Muscle of leg (tissue), 3 donors: ENCODE measurements at regions not wholly inside any gene's neighbourhood (a gene's known extent, or its start where the extent isn't known, plus 50 kb on each side); places are given as distances from the start of the nearest gene placed in this dataset.

Experiments
- DNase-seq: peaks from one replicate; pipeline ENCODE4 v3.0.0; 2013
- H3K27ac ChIP-seq: one replicate; pipeline ENCODE4 v1.5.1; 2013; ENCODE audit warnings: mild to moderate bottlenecking, low read length, control low read depth
- H3K27me3 ChIP-seq: one replicate; pipeline ENCODE4 v1.6.1; 2013; ENCODE audit warnings: low read length; ENCODE audit not compliant: control insufficient read depth, insufficient read depth
- H3K36me3 ChIP-seq: one replicate; pipeline ENCODE4 v1.6.1; 2013; ENCODE audit warnings: low read length; ENCODE audit not compliant: control insufficient read depth, insufficient read depth
- H3K4me1 ChIP-seq: one replicate; pipeline ENCODE4 v1.6.1; 2013; ENCODE audit warnings: low read length; ENCODE audit not compliant: control insufficient read depth, insufficient read depth
- H3K4me3 ChIP-seq: one replicate; pipeline ENCODE4 v1.5.1; 2013; ENCODE audit warnings: low read length, control low read depth
- H3K9me3 ChIP-seq: replicated peaks from 2 replicates; pipeline ENCODE4 v1.6.1; 2013; ENCODE audit warnings: low read depth, low read length; ENCODE audit not compliant: control insufficient read depth
- WGBS: methylation state at CpG from one replicate; pipeline ENCODE4 v1.1.5; 2013; ENCODE audit warnings: missing lambda C conversion rate; ENCODE audit not compliant: insufficient coverage; 5-methylcytosine and 5-hydroxymethylcytosine counted together

DNA sequence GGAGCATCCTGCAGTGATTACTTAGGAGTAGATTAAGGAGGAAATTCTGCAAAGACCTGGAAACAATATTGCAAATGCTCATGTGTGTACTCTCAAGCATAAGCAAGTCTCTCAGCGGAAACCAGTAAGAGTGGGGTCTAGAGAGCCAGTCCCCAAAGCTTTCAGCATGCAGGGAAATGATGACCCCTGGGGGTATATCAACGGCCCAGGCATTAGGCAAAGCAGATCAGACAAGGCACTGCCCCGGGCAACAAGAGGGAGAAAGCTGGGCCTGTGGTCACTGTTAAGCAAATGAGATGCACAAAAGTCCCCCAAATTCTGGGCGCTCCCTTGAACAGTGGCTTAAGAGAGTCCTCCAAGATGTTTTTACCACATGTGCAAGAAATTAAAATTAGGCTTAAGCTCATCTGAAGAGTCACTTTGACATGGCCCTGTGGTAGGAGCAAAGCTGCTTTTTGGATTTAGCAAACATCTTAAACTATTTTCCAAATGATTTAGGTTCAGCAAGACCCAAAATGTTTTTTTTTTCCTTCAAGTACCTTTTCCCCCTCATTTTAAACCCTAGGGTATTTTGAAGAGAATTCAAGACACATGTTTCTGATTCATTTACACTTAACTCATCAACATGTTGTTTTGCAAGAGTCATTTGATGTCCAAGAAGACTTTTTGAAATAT, 457.1 kb upstream of the TBX3 start:
- DNase-seq = peak; percentile 76
- 27% methylated on average over 4 of the region's 4 CpGs for WGBS
- no peaks in the 10 kb centered on the region for H3K27me3 ChIP-seq
- peaks cover 2% of the 10 kb centered on the region for H3K4me1 ChIP-seq
- no peaks in the 10 kb centered on the region for H3K36me3 ChIP-seq
- no peak overlapping the region for H3K27ac ChIP-seq
- no peak overlapping the region for H3K4me3 ChIP-seq
- no peaks in the 10 kb centered on the region for H3K9me3 ChIP-seq

DNA sequence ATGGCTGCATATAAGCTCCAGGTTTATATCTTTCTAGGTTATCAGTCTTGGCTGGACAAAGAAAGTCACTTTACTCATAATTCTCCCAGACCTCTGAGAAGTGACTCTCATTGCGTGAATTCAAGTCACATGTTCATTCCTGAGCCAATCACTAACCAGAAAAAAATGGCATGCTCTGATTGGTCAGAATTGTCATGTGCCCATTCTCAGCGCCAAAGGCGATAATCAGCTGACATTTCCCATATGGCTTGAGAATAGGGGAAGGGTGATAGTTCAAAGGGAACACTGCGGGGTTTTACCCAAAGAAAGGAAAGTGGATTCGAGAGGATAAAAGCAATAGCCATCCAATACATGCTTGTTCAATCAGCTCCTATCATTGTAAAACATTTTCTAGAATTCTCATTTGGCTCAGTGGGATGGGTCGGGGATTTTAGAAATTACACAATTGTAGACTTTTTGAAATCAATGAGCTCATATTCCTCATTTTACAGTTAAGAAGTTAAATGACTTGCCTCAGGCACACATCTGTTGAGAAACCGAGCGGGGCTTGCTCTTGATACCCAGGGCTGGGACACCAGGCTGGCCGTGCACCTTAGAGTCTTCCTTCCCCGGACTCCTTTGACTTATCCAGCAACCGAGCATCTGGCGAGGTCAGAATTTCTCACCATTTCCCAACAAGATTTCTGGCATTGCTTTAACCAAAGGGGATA, 454.0 kb upstream of the TBX3 start:
- Histone ChIP-seq H3K27ac (no peak overlapping the region), H3K36me3 (no peaks in the 10 kb centered on the region), H3K4me1 (peaks cover 2% of the 10 kb centered on the region), H3K9me3 (no peaks in the 10 kb centered on the region), H3K27me3 (no peaks in the 10 kb centered on the region), H3K4me3 (no peak overlapping the region)
- DNase-seq = no peak
- WGBS = 73% methylated on average over 3 of the region's 12 CpGs

DNA sequence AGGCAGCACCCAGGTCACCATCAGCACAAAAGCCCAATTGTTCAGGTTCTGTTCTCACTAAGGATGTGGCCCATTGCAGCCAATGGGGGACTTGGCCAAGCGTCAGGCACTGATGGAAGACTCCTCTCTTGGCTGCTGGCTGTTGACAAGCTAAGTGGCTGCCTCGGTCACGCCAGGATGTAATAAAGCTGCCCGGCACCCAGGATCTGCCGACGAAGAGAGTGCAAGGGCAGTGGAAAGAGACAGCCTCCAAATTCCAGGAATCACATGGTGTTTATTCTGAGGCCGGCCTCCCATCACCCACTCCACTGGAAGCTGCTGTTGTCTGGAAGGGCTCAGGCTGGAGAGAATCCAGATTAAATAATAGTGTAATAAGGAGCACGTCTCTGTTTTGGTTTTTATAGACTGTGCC, 451.8 kb upstream of the TBX3 start:
- H3K27ac ChIP-seq = no peak overlapping the region
- WGBS = 46% methylated on average over 4 of the region's 8 CpGs
- DNase-seq = peak; percentile 25
- no peaks in the 10 kb centered on the region for H3K9me3 ChIP-seq
- no peak overlapping the region for H3K4me3 ChIP-seq
- H3K36me3 ChIP-seq = no peaks in the 10 kb centered on the region
- peaks cover 2% of the 10 kb centered on the region for H3K4me1 ChIP-seq
- H3K27me3 ChIP-seq = no peaks in the 10 kb centered on the region

DNA sequence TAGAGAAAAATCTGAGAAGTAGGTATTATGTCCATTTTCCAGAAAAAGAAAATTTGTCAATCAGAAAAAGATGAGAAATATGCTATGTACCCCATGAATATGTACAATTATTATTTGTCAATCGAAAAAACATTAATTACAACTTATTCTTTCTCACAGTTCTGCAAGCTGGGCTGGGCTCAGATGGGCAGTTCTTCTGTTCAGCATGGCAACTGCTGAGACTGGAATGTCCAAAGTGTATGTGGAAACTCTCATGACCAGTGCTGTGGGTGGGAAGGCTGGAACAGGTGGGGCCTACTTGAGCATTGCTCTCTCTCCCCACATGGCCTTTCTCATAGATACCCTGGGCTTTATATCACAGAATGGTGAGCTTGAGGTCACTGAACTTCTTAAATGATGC, 450.3 kb upstream of the TBX3 start:
- no peak for DNase-seq
- WGBS = no CpG with 5 or more reads among the region's 1 CpG
- H3K9me3 ChIP-seq = peaks cover 2% of the 10 kb centered on the region
- no peaks in the 10 kb centered on the region for H3K36me3 ChIP-seq
- no peaks in the 10 kb centered on the region for H3K4me1 ChIP-seq
- no peak overlapping the region for H3K4me3 ChIP-seq
- no peaks in the 10 kb centered on the region for H3K27me3 ChIP-seq
- H3K27ac ChIP-seq = no peak overlapping the region

DNA sequence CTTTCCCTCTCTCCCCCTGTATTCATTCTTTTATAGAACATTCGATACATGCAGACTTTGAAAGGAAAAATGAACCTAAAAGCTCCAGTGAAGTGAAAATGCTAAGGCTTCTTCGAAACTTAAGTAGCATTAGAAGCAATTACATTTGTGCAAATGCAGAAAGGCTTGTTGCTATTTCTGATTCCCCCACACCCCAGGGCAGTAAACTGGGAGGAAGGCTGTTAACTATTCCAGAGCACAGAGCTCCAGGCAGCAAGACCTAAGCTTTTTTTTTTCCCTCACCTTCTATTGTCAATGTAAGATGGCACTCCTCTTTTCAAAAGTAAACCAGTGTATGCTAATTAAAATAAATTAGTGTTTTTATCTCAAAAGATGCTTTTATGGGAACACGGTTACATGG, 448.9 kb upstream of the TBX3 start:
- no CpG with 5 or more reads among the region's 3 CpGs for WGBS
- no peaks in the 10 kb centered on the region for H3K27me3 ChIP-seq
- H3K9me3 ChIP-seq = peaks cover 2% of the 10 kb centered on the region
- no peak overlapping the region for H3K4me3 ChIP-seq
- no peaks in the 10 kb centered on the region for H3K4me1 ChIP-seq
- DNase-seq = no peak
- H3K36me3 ChIP-seq = no peaks in the 10 kb centered on the region
- no peak overlapping the region for H3K27ac ChIP-seq

DNA sequence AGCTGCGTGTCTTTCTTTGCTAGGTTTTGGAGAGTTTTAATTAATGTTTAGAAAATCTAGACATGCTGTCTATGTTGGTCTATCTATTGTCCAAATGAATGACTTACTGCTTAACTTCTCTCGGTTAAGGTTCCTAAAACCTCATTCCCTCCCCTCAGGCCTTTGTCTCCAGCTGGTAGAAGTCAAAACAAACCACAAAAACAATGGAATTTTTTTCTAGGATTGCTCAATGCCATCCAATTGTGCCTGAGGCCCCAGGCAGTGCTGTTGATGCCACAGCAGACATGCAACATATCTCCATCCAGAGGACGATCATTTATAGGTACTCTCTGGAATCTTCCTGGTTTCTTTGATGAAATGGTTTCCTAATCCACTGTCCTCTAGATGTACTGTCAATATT, 448.2 kb upstream of the TBX3 start:
- DNase-seq = no peak
- Histone ChIP-seq H3K4me1 (no peaks in the 10 kb centered on the region), H3K36me3 (no peaks in the 10 kb centered on the region), H3K27me3 (no peaks in the 10 kb centered on the region), H3K9me3 (peaks cover 2% of the 10 kb centered on the region), H3K27ac (no peak overlapping the region), H3K4me3 (no peak overlapping the region)
- no CpG with 5 or more reads among the region's 3 CpGs for WGBS

DNA sequence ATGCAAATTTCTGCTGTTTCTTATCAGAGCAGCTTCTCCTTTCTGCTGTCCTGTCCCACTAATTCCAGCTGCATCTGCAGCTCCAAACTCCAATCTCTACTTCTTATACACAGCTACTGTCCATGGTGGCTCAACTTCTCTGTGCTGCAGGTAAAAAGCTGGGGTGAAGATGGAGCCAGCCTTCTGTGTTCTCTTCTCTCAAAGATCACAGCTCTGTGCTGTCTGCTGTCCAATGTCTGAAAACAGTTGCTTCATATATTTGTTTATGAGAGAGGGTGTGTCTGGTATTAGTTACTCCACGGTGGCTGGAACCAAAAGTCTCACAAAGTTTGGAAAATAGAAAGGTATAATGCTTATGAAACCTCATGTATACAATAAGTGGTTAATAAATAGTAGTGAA, 445.8 kb upstream of the TBX3 start:
- Histone ChIP-seq H3K27ac (no peak overlapping the region), H3K27me3 (no peaks in the 10 kb centered on the region)

DNA sequence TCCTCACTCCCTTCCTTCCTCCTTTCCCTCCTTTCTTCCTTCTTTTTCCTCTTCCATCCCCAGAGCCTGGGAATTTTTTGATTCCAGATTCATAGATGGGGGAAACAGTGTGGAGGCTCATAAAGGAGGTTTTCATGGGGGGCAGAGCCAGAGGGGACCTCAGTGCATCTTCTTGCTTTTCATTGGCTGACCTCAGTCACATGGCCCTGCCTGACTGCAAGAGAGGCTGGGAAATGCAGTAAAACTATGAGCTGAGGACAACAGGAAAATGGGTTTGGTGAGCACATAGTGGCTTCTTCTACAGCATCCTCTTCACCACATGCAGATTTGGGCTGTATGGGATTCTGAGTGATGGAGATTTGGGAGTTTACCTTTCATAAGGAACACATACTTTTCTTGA, 437.1 kb upstream of the TBX3 start:
- no peak for DNase-seq
- Histone ChIP-seq H3K4me1 (no peaks in the 10 kb centered on the region), H3K4me3 (no peak overlapping the region), H3K27me3 (no peaks in the 10 kb centered on the region), H3K36me3 (no peaks in the 10 kb centered on the region), H3K9me3 (no peaks in the 10 kb centered on the region), H3K27ac (no peak overlapping the region)

More for the DNA sequence above, 445.8 kb upstream of the TBX3 start:
- H3K9me3 ChIP-seq = peaks cover 2% of the 10 kb centered on the region
- no peaks in the 10 kb centered on the region for H3K36me3 ChIP-seq
- WGBS = no CpG with 5 or more reads among the region's 1 CpG
- no peaks in the 10 kb centered on the region for H3K4me1 ChIP-seq
- no peak for DNase-seq
- H3K4me3 ChIP-seq = no peak overlapping the region

DNA sequence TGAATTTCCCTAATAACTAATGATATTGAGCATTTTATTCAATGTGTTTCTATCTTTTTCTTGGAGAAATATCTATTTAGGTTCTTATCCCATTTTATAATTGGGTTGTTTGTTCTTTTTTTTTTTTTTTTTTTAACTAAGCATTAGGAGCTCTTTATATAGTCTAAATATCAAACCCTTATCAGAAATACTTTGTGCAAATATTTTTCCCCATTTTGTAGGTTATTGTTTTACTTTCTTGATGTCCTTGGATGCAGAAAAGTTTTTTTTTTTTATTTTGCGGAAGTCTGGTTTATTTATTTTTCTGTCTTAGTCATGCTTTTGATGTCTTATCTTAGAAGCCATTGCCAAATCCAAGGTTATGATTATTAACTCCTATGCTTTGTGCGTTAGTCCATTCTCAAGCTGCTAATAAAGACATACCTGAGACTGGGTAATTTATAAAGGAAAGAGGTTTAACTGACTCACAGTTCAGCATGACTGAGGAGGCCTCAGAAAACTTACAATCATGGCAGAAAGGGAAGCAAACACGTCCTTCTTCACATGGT, 434.3 kb upstream of the TBX3 start:
- WGBS = no CpG with 5 or more reads among the region's 3 CpGs
- no peak overlapping the region for H3K27ac ChIP-seq
- no peaks in the 10 kb centered on the region for H3K27me3 ChIP-seq
- H3K9me3 ChIP-seq = no peaks in the 10 kb centered on the region
- no peaks in the 10 kb centered on the region for H3K36me3 ChIP-seq
- no peak for DNase-seq
- no peaks in the 10 kb centered on the region for H3K4me1 ChIP-seq
- H3K4me3 ChIP-seq = no peak overlapping the region

DNA sequence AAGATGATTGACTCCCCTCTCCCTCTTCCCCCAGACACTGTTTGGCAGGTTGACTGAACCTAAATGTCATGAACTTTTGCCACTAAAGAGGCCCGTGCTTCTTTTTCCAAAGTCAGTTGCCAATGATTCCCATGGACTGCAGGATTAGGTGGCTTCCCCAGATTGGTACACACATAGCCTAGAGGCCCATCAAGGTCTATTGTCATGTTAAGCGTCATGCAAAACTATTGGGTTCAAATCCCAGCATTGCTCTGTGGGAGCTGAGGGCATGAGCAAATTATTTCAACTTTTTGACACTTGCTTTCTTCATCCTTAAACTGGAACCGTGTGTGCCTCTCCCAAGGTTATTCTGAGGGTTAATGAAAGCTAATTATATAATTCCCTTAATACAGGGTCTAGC, 430.2 kb upstream of the TBX3 start:
- 70% methylated on average over 1 of the region's 3 CpGs for WGBS
- no peaks in the 10 kb centered on the region for H3K36me3 ChIP-seq
- no peak overlapping the region for H3K27ac ChIP-seq
- DNase-seq = no peak
- H3K4me3 ChIP-seq = no peak overlapping the region
- no peaks in the 10 kb centered on the region for H3K27me3 ChIP-seq
- H3K9me3 ChIP-seq = no peaks in the 10 kb centered on the region
- no peaks in the 10 kb centered on the region for H3K4me1 ChIP-seq
